IMR-90 (cell line): ENCODE measurements at regions not wholly inside any gene's neighbourhood (a gene's known extent, or its start where the extent isn't known, plus 50 kb on each side); places are given as distances from the start of the nearest gene placed in this dataset.

ENCODE experiments used
- ATAC-seq: fragments of 200-7000 bp; cut with Tn5 transposase; 2 replicates; pipeline ENCODE4 v1.9.1; 2020; ENCODE audit warnings: low read depth, mild to moderate bottlenecking, moderate library complexity
- BruUV-seq: library from RNA; stranded (reverse); fragments of 400-500 nt; replicated peaks from 2 replicates; lab custom pipeline; 2021; lab: Mats Ljungman, UMichigan
- CTCF ChIA-PET: fragments of 300-600 bp; formaldehyde crosslinking; extraction: SDS; loops from one replicate; lab custom pipeline; 2021; ENCODE audit warnings: antibody characterized with exemption; lab: Yijun Ruan, JAX
- POLR2A ChIA-PET: fragments of 300-600 bp; sonication (Branson Sonifier 250); formaldehyde crosslinking; loops from one replicate; lab custom pipeline; 2022; ENCODE audit warnings: antibody characterized with exemption; ENCODE audit not compliant: unreplicated experiment; lab: Charles Lee
- DNase-seq: peaks from one replicate; pipeline ENCODE4 v3.0.0; 2013
- H2AFZ ChIP-seq: replicated peaks from 2 replicates; pipeline ENCODE3; 2013; ENCODE audit warnings: low read length, mild to moderate bottlenecking; ENCODE audit not compliant: poor library complexity
- H2AK5ac ChIP-seq: 2 replicates; pipeline ENCODE4 v1.6.1; 2013; ENCODE audit warnings: low read depth, low read length, inconsistent platforms
- H2AK9ac ChIP-seq: replicated peaks from 2 replicates; pipeline ENCODE3; 2013; ENCODE audit warnings: mild to moderate bottlenecking, low read depth, low read length, moderate library complexity; ENCODE audit not compliant: poor library complexity
- H2BK120ac ChIP-seq: 2 replicates; pipeline ENCODE4 v1.6.1; 2013; ENCODE audit warnings: low read depth, low read length, inconsistent platforms
- H2BK15ac ChIP-seq: 3 replicates; pipeline ENCODE4 v1.6.1; 2013; ENCODE audit warnings: low read depth, low read length, inconsistent platforms
- H2BK20ac ChIP-seq: 2 replicates; pipeline ENCODE4 v1.6.1; 2013; ENCODE audit warnings: low read depth, mild to moderate bottlenecking, inconsistent platforms, low read length, moderate library complexity
- H2BK5ac ChIP-seq: 2 replicates; pipeline ENCODE4 v1.6.1; 2013; ENCODE audit warnings: mild to moderate bottlenecking, low read depth, low read length, inconsistent platforms; ENCODE audit not compliant: poor library complexity, severe bottlenecking
- H3K14ac ChIP-seq: replicated peaks from 2 replicates; pipeline ENCODE4 v1.6.1; 2013; ENCODE audit warnings: low read depth, low read length, inconsistent platforms
- H3K18ac ChIP-seq: 2 replicates; pipeline ENCODE4 v1.6.1; 2013; ENCODE audit warnings: low read depth, low read length, control low read depth
- H3K23ac ChIP-seq: 2 replicates; pipeline ENCODE4 v1.6.1; 2013; ENCODE audit warnings: low read depth, low read length, inconsistent platforms
- H3K27ac ChIP-seq: 2 replicates; pipeline ENCODE4 v1.5.1; 2013; ENCODE audit warnings: mild to moderate bottlenecking, control low read depth, low read length; ENCODE audit not compliant: insufficient read depth
- H3K27me3 ChIP-seq: 2 replicates; pipeline ENCODE4 v1.6.1; 2013; ENCODE audit warnings: low read length; ENCODE audit not compliant: control insufficient read depth, insufficient read depth
- H3K36me3 ChIP-seq: 2 replicates; pipeline ENCODE4 v1.6.1; 2013; ENCODE audit warnings: low read length, mixed read lengths; ENCODE audit not compliant: control insufficient read depth, insufficient read depth
- H3K4ac ChIP-seq: 2 replicates; pipeline ENCODE4 v1.6.1; 2013; ENCODE audit warnings: low read depth, low read length, inconsistent platforms
- H3K4me1 ChIP-seq: 2 replicates; pipeline ENCODE4 v1.6.1; 2013; ENCODE audit warnings: low read length, mixed read lengths; ENCODE audit not compliant: control insufficient read depth, insufficient read depth
- H3K4me2 ChIP-seq: 2 replicates; pipeline ENCODE4 v1.6.1; 2013; ENCODE audit warnings: low read depth, mild to moderate bottlenecking, control low read depth, low read length, moderate library complexity
- H3K4me3 ChIP-seq: 2 replicates; pipeline ENCODE4 v1.5.1; 2013; ENCODE audit warnings: low read depth, mild to moderate bottlenecking, control low read depth, low read length, moderate library complexity; ENCODE audit not compliant: insufficient read depth
- H3K56ac ChIP-seq: 2 replicates; pipeline ENCODE4 v1.6.1; 2013; ENCODE audit warnings: low read length, inconsistent platforms; ENCODE audit not compliant: insufficient read depth; ENCODE audit errors: extremely low read depth
- H3K79me1 ChIP-seq, 2 experiments: 2 replicates each; pipeline ENCODE4 v1.6.1; 2013; ENCODE audit warnings: low read length in 2 of 2, inconsistent platforms in 1 of 2, low read depth in 1 of 2
- H3K9ac ChIP-seq: 2 replicates; pipeline ENCODE4 v1.6.1; 2013; ENCODE audit warnings: low read depth, low read length, control low read depth
- H3K9me1 ChIP-seq: 2 replicates; pipeline ENCODE4 v1.6.1; 2013; ENCODE audit warnings: low read length, inconsistent platforms; ENCODE audit not compliant: insufficient read depth
- H3K9me3 ChIP-seq: 2 replicates; pipeline ENCODE4 v1.6.1; 2013; ENCODE audit warnings: low read length; ENCODE audit not compliant: control insufficient read depth, insufficient read depth
- H4K20me1 ChIP-seq: 2 replicates; pipeline ENCODE4 v1.6.1; 2013; ENCODE audit warnings: low read length, inconsistent platforms; ENCODE audit not compliant: insufficient read depth
- H4K5ac ChIP-seq: 2 replicates; pipeline ENCODE4 v1.6.1; 2013; ENCODE audit warnings: mild to moderate bottlenecking, low read depth, low read length, control low read depth
- H4K8ac ChIP-seq, 2 experiments: 2 replicates each; pipeline ENCODE4 v1.6.1; 2013; ENCODE audit warnings: low read depth in 2 of 2, low read length in 2 of 2, control low read depth in 1 of 2, inconsistent platforms in 1 of 2
- H4K91ac ChIP-seq: 2 replicates; pipeline ENCODE4 v1.6.1; 2013; ENCODE audit warnings: low read depth, low read length, inconsistent platforms; ENCODE audit not compliant: insufficient read depth
- BHLHE40 ChIP-seq: fragments of 150-350 bp; IDR thresholded peaks from 2 replicates; pipeline ENCODE4 v1.6.1; 2016; ENCODE audit warnings: mild to moderate bottlenecking, low read depth, low read length
- CEBPB ChIP-seq: IDR thresholded peaks from 2 replicates; pipeline ENCODE4 v1.6.1; 2012; ENCODE audit warnings: low read depth, low read length, improper control_type of control experiment
- CHD1 ChIP-seq: IDR thresholded peaks from 2 replicates; pipeline ENCODE4 v1.6.1; 2012; ENCODE audit warnings: low read depth, low read length, improper control_type of control experiment
- FOS ChIP-seq: fragments of 150-350 bp; IDR thresholded peaks from 2 replicates; pipeline ENCODE4 v1.6.1; 2016; ENCODE audit warnings: low read depth, low read length
- MAFK ChIP-seq: IDR thresholded peaks from 2 replicates; pipeline ENCODE4 v1.6.1; 2012; ENCODE audit warnings: low read depth, low read length, improper control_type of control experiment
- MAZ ChIP-seq: IDR thresholded peaks from 2 replicates; pipeline ENCODE4 v1.6.1; 2012; ENCODE audit warnings: low read depth, mild to moderate bottlenecking, low read length, improper control_type of control experiment, moderate library complexity, borderline replicate concordance
- MXI1 ChIP-seq: IDR thresholded peaks from 2 replicates; pipeline ENCODE4 v1.6.1; 2012; ENCODE audit warnings: low read depth, mild to moderate bottlenecking, low read length, moderate library complexity, borderline replicate concordance
- NFE2L2 ChIP-seq: fragments of 150-350 bp; IDR thresholded peaks from 2 replicates; pipeline ENCODE4 v1.6.1; 2016; ENCODE audit warnings: low read depth, mild to moderate bottlenecking, low read length
- POLR2A ChIP-seq: IDR thresholded peaks from 2 replicates; pipeline ENCODE4 v1.6.1; 2012; ENCODE audit warnings: mild to moderate bottlenecking, low read depth, low read length
- RAD21 ChIP-seq: IDR thresholded peaks from 2 replicates; pipeline ENCODE4 v1.6.1; 2012; ENCODE audit warnings: low read length, improper control_type of control experiment
- RCOR1 ChIP-seq: IDR thresholded peaks from 2 replicates; pipeline ENCODE4 v1.6.1; 2012; ENCODE audit warnings: mild to moderate bottlenecking, low read length, improper control_type of control experiment; ENCODE audit not compliant: insufficient replicate concordance
- RFX5 ChIP-seq: IDR thresholded peaks from 2 replicates; pipeline ENCODE4 v1.8.0; 2012; ENCODE audit warnings: low read depth, mild to moderate bottlenecking, low read length, moderate library complexity
- SMC3 ChIP-seq: fragments of 150-350 bp; IDR thresholded peaks from 2 replicates; pipeline ENCODE4 v1.6.1; 2016; ENCODE audit warnings: low read depth, mild to moderate bottlenecking, antibody characterized with exemption, low read length, moderate library complexity
- WGBS, 2 experiments: methylation state at CpG; one replicate each; pipeline versions ENCODE4 v1.1.5 to v1.1.7; 2013; ENCODE audit warnings: missing lambda C conversion rate in 2 of 2; ENCODE audit not compliant: insufficient read length in 1 of 2; ENCODE audit errors: extremely low coverage in 2 of 2; 5-methylcytosine and 5-hydroxymethylcytosine counted together
- dilution Hi-C: fragments of 300-500 bp; cut with HindIII; formaldehyde crosslinking; loops from one replicate; pipeline ENCODE4 v1.14.3; 2018; ENCODE audit warnings: low sequenced_read_pairs; ENCODE audit not compliant: unreplicated experiment
- in situ Hi-C: fragments of 300-500 bp; cut with MboI; formaldehyde crosslinking; loops from 3 replicates; pipeline ENCODE4 v1.14.3; 2019; ENCODE audit warnings: low sequenced_read_pairs, inconsistent platforms, mixed read lengths
- intact Hi-C: fragments of 100-400 bp; cut with micrococcal nuclease; formaldehyde crosslinking; loops from 2 replicates; pipeline ENCODE4 v1.10.0; 2022
- TF ChIP-seq, protein P1 (sequence below): fragments of 150-350 bp; IDR thresholded peaks from 2 replicates; pipeline ENCODE4 v1.6.1; 2016; ENCODE audit warnings: low read depth, mild to moderate bottlenecking, low read length, moderate library complexity, borderline replicate concordance
- TF ChIP-seq, protein P2 (sequence below): conservative IDR thresholded peaks from 2 replicates; pipeline ENCODE4 v1.5.1; 2012; ENCODE audit warnings: mild to moderate bottlenecking, low read depth, low read length, improper control_type of control experiment
- TF ChIP-seq, protein P3 (sequence below): fragments of 150-350 bp; IDR thresholded peaks from 2 replicates; pipeline ENCODE4 v1.6.1; 2017; ENCODE audit warnings: mild to moderate bottlenecking, antibody characterized with exemption, low read length, low read depth

DNA sequence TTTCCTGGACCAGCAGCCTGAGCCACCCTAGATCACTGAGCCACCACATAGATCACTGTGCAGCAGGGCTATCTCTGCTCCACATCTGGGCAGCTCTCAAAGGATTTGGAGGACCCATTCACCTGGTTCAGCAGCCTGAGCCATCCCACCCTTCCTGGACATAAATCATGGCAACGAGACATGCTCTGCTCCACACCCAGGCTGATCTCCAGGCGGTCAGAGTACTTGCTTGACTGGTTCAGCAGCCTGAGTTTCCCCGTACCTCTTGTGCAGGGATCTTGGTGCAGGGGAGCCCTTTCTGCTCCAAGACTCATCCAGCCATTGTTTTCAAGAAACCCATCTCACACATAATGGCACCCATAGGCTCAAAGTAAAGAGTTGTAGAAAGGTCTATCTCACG lies 195.3 kb downstream of the LIG4 start:
- WGBS, 2 experiments, result no CpG with 5 or more reads among the region's 4 CpGs
- H3K56ac ChIP-seq, result no peak overlapping the region
- H3K9me1 ChIP-seq, result no peaks in the 10 kb centered on the region
- no peaks in the 10 kb centered on the region for H4K20me1 ChIP-seq
- intact Hi-C loops, result no loop called here
- H3K4ac ChIP-seq, result no peak overlapping the region
- H3K23ac ChIP-seq, result no peak overlapping the region
- H3K4me3 ChIP-seq, result no peak overlapping the region
- no peak overlapping the region for H2BK15ac ChIP-seq
- no peak overlapping the region for H2AK9ac ChIP-seq
- ChIA-PET POLR2A (no interaction called here), CTCF (no interaction called here)
- no peak overlapping the region for H4K91ac ChIP-seq
- H2BK5ac ChIP-seq, result no peak overlapping the region
- TF ChIP-seq RAD21, result no peak
- no peak for TF ChIP-seq MXI1
- TF ChIP-seq, protein P1, sequence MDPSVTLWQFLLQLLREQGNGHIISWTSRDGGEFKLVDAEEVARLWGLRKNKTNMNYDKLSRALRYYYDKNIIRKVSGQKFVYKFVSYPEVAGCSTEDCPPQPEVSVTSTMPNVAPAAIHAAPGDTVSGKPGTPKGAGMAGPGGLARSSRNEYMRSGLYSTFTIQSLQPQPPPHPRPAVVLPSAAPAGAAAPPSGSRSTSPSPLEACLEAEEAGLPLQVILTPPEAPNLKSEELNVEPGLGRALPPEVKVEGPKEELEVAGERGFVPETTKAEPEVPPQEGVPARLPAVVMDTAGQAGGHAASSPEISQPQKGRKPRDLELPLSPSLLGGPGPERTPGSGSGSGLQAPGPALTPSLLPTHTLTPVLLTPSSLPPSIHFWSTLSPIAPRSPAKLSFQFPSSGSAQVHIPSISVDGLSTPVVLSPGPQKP, result no peak
- no peak for TF ChIP-seq RCOR1
- TF ChIP-seq MAFK, result no peak
- TF ChIP-seq, protein P2, sequence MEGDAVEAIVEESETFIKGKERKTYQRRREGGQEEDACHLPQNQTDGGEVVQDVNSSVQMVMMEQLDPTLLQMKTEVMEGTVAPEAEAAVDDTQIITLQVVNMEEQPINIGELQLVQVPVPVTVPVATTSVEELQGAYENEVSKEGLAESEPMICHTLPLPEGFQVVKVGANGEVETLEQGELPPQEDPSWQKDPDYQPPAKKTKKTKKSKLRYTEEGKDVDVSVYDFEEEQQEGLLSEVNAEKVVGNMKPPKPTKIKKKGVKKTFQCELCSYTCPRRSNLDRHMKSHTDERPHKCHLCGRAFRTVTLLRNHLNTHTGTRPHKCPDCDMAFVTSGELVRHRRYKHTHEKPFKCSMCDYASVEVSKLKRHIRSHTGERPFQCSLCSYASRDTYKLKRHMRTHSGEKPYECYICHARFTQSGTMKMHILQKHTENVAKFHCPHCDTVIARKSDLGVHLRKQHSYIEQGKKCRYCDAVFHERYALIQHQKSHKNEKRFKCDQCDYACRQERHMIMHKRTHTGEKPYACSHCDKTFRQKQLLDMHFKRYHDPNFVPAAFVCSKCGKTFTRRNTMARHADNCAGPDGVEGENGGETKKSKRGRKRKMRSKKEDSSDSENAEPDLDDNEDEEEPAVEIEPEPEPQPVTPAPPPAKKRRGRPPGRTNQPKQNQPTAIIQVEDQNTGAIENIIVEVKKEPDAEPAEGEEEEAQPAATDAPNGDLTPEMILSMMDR, result no peak
- TF ChIP-seq FOS, result no peak
- TF ChIP-seq BHLHE40, result no peak
- TF ChIP-seq NFE2L2, result no peak
- no peak for TF ChIP-seq POLR2A
- TF ChIP-seq SMC3, result no peak
- TF ChIP-seq CHD1, result no peak
- TF ChIP-seq MAZ, result no peak
- no peak for TF ChIP-seq CEBPB
- TF ChIP-seq, protein P3, sequence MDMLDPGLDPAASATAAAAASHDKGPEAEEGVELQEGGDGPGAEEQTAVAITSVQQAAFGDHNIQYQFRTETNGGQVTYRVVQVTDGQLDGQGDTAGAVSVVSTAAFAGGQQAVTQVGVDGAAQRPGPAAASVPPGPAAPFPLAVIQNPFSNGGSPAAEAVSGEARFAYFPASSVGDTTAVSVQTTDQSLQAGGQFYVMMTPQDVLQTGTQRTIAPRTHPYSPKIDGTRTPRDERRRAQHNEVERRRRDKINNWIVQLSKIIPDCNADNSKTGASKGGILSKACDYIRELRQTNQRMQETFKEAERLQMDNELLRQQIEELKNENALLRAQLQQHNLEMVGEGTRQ, result no peak
- TF ChIP-seq RFX5, result no peak
- in situ Hi-C loops, result no loop called here
- no peak overlapping the region for H3K18ac ChIP-seq
- no peaks in the 10 kb centered on the region for H3K36me3 ChIP-seq
- H3K9me3 ChIP-seq, result peaks cover 6% of the 10 kb centered on the region
- H3K4me2 ChIP-seq, result no peak overlapping the region
- no peak overlapping the region for H3K27ac ChIP-seq
- dilution Hi-C loops, result no loop called here
- DNase-seq (no peak), ATAC-seq (no peak)
- H4K5ac ChIP-seq, result no peak overlapping the region
- H3K14ac ChIP-seq, result no peak overlapping the region
- no peaks in the 10 kb centered on the region for H3K4me1 ChIP-seq
- no peak overlapping the region for H3K9ac ChIP-seq
- H2AK5ac ChIP-seq, result no peak overlapping the region
- no peak overlapping the region for H2BK120ac ChIP-seq
- no peak overlapping the region for H4K8ac ChIP-seq
- BruUV-seq, result no TSS peak
- H3K27me3 ChIP-seq, result no peaks in the 10 kb centered on the region
- H2AFZ ChIP-seq, result no peak overlapping the region
- no peaks in the 10 kb centered on the region for H3K79me1 ChIP-seq
- no peak overlapping the region for H2BK20ac ChIP-seq
